Medulla oblongata (tissue), 1 donor: ENCODE measurements at regions not wholly inside any gene's neighbourhood (a gene's known extent, or its start where the extent isn't known, plus 50 kb on each side); places are given as distances from the start of the nearest gene placed in this dataset.
A peak's percentile ranks its signal among the peaks of the same experiment; 100 is the strongest.
"Not testable (repeated sequence)": the region's sequence is repeated elsewhere in the genome, so short reads cannot be mapped to it uniquely, and the experiment has no call there.

Experiments
- DNase-seq: peaks from one replicate; pipeline ENCODE4 v3.0.0-alpha.2; 2015; ENCODE audit errors: extremely low spot score

DNA sequence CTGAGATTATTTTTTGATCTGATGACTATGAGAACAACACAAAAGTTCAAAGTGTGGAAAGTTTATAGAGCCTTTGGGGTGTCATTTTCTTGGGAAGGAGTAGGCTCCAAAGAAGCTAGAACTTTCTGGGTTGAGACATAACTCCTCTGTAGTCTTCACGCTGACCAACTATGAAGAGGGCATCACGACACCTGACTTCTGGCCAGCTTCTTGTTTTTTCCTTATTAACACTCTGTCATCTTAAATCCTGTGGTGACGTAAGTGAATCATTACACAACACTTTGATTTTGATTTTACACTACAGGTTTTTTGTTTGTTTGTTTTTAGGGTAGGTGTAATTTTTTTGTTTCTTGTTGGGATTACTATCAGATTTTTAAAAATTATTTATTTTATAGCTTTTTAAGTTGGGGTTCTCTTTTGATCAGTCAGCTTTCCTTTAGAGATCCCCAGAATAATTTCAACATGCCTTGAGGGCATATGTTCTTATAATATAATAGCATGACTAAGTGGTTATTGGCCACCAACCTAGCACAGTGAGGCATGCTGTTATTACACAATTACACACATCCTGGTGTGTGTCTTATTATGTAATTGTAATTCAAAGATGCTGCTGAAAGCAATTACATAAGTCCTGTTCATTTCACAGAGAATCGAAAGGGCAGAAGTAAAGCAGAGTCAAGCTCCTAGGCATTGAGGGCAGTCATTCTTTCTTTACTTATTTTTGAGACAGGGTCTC lies 281.6 kb upstream of the NOTCH2NLA start:
- DNase-seq, result not testable (repeated sequence)

GRCh38 chr1:146504121-146504520 lies 275.3 kb upstream of the NOTCH2NLA start:
- DNase-seq, result not testable (repeated sequence)

DNA sequence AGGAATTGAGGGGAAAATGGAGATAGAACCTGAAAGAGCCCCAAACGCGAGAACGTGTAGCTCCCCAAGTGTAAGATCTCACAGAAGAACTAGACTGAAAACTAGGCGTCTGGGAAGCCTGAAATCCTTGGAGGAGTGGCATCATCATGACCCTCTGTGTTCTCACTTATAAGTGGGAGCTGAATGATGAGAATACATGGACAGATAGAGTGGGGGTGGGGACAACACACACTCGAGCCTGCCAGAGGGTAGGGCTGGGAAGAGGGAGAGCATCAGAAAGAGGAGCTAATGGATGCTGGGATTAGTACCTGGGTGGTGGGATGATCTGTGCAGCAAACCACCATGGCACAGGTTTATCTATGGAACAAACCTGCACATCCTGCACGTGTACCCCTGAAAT lies 258.7 kb upstream of the NOTCH2NLA start:
- DNase-seq, result not testable (repeated sequence)

DNA sequence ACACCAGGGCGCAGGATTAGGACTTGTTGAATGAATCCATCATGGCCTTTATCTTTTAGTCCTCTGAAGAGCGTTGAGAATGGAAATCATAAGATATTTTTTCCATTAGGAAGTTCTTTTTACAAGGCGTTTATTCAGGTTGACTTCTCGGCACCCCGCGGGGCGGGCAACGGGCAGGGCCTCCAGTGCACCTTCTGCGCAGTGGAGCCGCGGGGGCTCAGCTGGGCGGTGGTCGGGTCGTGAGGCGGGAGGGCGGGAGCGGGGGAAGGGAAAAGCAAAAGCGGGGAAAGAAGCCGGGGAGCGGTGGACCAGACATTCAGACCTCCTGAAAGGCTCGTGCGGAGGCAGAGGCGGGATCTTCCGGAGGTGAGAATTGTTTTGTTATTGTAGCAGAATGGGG lies 258.3 kb upstream of the NOTCH2NLA start:
- DNase-seq, result not testable (repeated sequence)

DNA sequence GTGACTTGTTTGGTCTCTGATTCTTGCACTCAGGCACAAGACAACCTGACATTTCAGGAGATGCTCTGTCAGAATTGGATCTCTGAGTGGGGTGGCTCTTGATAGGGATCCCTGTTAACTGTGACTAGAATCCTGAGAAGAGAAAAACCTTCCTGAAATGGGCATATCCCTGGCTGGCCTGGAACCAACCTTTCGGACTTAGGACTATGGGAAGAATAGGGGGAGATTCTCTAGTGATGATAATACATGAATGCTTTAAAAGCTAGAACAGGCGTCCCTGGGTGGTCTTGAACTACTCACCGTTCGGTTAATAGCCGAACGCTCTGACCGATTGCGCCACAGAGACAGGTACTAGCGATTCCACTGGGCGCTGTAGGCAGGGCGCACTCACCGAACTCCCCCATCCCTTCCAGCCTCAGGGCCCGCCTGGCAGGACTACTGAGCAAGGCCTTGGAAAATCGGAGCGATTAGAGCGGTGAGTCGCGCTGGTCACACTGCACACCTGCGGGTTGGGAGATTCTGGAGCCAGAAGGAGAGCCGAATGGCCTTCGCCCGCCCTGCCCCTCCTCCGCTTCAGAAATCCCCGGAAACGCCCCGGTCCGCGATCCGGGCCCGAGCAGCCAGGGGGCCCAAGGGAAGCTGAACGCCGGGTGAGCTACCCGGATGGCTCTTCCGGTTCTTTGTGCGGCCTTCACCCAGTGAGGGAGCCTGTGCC lies 257.6 kb upstream of the NOTCH2NLA start:
- peak; percentile 37 for DNase-seq

- DNase-seq, result not testable (repeated sequence)
Measured at GRCh38 chr1:146484195-146484594, 255.4 kb upstream of the NOTCH2NLA start.

DNA sequence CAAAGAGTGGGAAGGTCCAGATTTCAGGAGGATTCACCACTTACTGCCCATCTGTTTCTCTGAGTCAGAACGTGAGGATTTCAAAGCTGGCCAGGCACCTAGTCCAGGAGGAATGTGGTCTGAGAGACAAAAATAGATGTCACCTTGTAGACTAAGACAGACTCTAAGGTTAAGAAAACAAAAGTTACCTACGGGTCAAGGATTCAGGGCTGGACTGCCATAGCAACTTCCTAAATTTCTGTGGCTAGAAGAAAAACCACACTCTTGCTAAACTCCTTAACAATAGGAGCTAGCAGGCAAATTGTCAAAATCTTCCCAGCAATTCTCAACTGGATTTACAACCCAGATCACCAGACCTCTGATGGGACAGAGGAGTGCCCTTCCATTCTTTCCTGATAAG lies 250.4 kb upstream of the NOTCH2NLA start:
- DNase-seq, result not testable (repeated sequence)

DNA sequence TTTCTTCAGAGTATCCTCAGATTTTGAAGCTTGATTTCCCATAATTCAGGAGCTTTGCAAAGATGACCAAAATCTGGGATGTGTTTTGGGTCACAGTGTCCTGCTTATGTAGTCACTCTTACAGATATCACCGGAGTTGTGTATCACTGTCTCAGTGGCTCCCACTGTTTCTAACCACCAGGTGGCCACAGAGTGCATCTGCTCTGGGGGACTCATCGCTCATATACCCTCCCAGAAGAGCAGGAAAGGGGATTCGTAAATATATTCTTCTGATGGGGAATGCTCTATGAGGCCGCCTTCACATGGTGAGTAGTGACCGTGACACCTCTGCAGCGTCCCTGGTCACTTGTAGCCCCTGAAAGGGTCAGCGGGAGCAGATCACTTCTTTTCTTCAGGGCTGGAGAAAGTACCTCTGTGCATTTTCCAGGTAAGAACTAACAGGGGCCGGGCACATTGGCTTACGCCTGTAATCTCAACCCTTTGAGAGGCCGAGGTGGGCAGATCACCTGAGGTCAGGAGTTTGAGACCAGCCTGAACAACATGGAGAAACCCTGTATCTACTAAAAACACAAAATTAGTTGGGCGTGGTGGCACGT lies 249.4 kb upstream of the NOTCH2NLA start:
- DNase-seq, result peak; percentile 48

GRCh38 chr1:146475086-146475485 lies 246.3 kb upstream of the NOTCH2NLA start:
- not testable (repeated sequence) for DNase-seq

DNA sequence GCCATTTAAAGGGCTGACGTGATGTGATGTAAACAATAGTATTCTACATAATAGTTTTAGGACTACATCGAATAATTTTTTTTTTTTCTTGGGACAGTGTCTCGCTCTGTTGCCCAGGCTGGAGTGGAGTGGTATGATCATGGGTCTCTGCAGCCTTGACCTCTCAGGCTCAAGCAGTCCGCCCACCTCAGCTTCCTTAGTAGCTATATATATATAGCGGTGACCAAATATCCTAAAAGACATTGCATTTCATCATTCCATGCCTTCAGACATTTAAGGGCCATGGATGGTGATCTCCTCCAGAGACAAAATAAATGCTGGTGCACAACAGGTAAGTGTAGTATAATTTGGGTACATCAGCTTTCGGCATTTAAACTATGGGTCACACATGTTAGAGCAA lies 245.4 kb upstream of the NOTCH2NLA start:
- not testable (repeated sequence) for DNase-seq

DNA sequence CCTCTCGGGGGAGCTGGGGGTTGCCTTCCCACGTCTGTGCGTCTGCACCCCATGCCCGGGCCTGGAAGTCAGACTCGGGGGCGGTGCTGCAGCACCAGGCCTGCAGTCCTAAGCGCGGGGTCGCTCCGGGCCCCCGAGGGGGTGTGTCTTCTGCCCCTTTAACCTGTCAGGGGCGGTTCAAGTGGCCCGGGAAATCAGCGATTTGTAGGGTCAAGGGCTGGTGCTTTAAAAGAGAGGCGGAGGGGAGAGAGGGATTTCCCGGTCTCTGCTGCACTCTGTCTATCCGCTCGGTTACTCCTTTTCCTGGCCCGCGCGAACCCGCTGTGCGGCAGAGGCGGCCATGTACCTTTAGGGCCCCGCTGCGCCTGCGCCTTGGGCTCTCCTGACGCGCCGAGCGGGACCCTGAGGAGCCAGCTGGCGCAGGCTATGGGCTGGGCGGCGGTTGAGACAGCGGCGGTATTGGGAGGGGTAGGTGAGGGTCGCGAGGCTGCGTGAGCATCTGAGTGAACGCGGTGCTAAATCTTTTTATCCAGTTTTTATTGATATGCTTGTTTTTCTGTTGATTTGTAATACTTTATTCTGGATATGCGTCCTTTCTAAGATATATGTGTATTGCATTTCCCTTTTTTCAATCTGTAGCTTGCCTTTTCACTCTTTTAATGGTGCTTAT lies 243.5 kb upstream of the NOTCH2NLA start:
- peak; percentile 27 for DNase-seq

DNA sequence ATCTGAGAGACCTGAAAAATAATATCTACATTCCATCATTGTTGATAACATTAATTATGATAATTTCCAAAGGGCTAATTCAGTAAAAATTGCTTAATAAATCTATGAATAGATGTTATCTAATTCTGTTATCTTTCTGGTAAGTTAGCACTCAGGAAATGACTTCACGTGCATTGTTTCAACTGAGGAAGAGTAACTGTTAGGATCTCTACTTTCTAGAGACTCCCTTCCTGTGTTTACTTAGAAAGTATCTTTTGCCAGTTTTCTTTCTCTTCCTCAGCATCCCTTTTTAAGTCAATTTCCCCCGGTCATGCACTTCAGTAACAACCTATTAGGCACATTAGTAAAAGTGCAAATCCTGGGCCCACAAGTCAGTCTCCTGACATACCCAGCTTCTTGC lies 231.1 kb upstream of the NOTCH2NLA start:
- not testable (repeated sequence) for DNase-seq

DNA sequence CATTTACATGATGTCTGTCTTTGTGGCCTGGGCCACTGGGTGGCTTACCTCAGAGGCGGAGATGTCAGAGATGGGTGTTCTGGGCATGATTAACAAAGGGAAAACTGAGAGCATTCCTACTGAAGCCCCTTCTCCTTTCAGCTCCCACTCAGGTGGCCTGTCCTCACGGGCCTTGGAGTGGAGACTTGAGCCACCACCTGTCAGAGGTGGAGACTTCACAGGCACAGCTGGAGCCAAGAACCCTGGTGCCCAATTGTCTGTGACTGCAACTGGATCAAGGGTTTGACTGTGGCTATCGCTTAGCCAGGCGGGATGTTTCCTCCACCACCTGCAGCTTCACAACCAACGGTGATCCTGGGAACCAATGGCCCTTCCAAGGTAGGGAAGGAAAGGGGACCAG lies 230.5 kb upstream of the NOTCH2NLA start:
- not testable (repeated sequence) for DNase-seq

GRCh38 chr1:146448877-146449246 lies 220.0 kb upstream of the NOTCH2NLA start:
- DNase-seq, result not testable (repeated sequence)

DNA sequence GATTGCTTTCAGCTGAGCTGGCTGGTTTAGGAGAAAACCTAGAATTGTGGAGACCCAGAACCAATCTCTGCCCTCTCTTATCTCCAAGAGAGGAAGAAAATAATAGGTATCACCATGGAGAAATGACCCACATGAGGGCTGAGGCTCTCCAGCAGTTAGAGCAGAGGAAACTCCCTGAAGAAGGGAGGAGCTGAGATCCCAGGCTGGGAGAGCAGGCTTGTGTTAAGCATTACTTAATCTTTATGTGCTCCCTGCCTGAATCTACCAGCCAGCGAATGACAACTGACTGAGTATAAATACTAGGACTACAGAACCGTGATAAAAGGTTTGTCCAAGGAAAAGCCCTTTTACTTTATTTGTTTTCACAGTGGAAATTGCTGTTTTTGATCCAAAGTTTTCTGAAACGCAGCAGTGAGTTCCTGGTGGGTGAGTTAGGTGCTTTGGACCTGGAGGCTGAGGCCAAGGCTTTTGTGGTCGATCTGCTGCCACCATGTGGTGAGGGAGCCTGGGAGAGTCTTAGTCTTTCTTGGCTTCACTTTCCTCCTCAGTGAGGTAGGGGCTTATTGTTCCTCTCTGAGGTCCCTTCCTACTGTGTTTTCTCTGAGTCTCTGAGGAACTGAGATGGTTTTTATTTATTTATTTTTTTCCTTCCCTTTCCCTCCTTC lies 219.5 kb upstream of the NOTCH2NLA start:
- not testable (repeated sequence) for DNase-seq

- peak; percentile 4 for DNase-seq
Measured at GRCh38 chr1:146443871-146444222, 215.0 kb upstream of the NOTCH2NLA start.

GRCh38 chr1:146443088-146443870 lies 214.5 kb upstream of the NOTCH2NLA start:
- peak; percentile 1 for DNase-seq

DNA sequence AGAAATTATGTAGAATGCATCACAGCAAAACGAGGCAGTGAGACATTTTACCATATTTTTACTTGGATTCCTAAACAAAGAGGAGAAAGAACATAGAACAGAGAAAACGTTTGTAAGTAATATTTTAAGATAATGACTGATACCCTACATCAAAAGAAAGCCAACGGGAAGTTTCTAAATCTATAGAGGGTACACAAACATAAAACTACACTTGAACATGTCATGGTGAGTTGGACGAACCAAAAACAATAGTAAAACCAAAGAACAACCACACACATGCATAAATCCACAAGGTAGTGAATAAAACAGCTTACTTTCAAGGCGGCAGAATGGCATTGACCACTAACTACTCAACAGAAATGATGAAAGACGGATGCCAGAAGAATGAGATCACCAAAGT lies 209.7 kb upstream of the NOTCH2NLA start:
- DNase-seq, result not testable (repeated sequence)

DNA sequence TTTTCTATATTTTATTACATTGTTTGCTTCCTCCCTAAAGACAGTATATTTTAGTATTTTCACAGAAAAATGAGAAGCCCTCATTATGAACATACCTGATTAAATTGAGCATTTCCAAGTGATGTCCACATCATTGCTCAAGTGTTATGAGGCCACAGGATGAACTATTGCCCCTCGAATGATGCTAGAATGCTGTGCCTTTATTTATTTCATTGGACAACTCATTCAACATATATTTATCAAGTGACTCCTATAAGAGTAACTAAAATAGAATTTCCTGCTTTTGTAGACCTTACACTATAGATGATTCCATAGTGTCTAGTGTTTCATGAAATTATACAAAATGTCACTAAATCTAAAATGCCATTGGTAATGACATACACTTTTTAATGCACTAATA lies 187.8 kb upstream of the NOTCH2NLA start:
- DNase-seq, result not testable (repeated sequence)

DNA sequence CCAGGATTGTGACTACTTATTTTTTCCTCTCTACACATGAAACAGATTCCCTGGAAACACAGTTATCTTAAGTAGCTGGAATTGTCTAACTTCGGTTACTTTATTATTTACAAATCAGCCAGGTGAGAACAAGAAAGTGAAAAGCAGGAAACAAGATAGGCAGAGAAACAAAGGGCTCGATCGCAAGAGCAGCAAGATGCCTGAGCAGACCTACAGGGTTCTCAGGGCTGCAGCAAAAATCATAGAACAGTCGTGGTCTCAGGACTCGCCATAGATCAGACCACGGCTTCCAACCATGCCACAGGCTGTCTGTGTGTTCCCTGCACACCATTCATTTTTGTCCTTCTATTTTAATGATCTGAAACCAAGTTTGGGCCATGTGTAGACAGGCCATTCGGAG lies 186.2 kb upstream of the NOTCH2NLA start:
- DNase-seq, result not testable (repeated sequence)

DNA sequence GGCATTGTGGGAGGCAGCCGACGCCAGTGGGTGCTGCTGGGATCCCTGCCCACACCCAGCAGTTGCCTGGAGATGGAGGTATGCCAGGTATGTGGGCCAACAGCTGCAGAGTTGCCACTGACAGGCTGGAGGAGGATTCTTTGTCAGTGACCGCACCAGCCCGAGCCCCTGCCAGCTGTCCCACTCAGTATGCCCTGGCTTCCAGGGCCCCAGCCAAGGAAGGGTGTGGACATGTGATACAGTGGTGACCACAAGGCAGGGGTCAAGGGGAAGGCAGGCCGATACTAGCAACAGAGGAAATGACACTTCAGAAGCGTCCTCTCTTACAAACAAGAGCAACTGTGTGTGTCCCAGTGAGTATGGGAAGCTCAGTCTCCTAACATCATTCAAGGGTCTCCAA lies 185.1 kb upstream of the NOTCH2NLA start:
- DNase-seq, result not testable (repeated sequence)
